Activated CD4-positive, alpha-beta T cell treated with anti-CD3 and anti-CD28 coated beads, Interleukin-2, amount 50 U/mL, for 16 hours (primary cell): ENCODE measurements at regions not wholly inside any gene's neighbourhood (a gene's known extent, or its start where the extent isn't known, plus 50 kb on each side); places are given as distances from the start of the nearest gene placed in this dataset.
"Not testable (repeated sequence)": the region's sequence is repeated elsewhere in the genome, so short reads cannot be mapped to it uniquely, and the experiment has no call there.

Experiments
- DNase-seq: peaks from one replicate; pipeline ENCODE4 v3.0.0-alpha.2; 2020

DNA sequence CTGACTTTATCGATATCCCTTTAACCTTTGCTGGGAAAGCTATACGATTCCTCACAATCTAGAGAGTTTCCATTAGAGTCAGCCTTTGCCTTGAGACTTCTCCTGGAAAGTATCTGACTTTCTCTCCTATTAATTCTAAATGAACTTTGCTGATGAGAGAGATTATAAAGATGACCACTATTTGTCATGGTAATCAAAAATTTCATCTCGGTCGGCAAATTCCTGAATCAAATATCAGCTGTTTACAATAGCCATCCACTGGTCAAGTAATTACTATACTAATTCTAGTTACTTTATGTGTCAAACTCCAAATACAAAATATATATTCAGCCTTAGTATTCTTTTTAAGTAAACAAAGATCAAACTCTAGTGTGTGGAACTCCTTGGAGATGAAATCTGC, 164.4 kb upstream of the ITGA1 start:
- no peak for DNase-seq

DNA sequence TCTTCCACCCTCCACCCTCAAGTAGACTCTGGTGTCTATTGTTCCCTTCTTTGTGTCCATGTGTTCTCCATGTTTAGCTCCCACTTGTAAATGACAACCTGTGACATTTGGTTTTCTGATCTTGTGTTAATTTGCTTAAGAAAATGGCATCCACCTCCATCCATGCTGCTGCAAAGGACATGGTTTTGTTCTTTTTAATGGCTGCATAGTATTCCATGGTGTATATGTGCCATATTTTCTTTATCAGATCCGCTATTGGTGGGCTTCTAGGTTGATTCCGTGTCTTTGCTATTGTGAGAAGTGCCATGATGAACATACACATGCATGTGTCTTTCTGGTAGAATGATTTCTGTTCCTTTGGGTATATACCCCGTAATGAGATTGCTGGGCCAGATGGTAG, 163.4 kb upstream of the ITGA1 start:
- no peak for DNase-seq

DNA sequence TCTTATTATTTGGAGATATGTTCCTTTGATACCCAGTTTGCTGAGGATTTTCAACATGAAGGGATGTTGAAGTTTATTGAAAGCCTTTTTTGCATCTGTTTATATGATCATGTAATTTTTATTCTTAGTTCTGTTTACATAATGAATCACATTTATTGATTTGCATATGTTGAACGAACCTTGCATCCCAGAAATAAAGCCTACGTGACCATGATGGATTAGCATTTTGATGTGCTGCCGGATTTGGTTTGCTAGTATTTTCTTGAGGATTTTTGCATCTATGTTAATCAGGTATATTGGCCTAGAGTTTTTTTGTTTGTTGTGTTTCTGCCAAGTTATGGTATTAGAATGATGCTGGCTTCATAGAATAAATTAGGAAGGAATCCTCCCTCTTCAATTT, 161.4 kb upstream of the ITGA1 start:
- DNase-seq, result no peak

DNA sequence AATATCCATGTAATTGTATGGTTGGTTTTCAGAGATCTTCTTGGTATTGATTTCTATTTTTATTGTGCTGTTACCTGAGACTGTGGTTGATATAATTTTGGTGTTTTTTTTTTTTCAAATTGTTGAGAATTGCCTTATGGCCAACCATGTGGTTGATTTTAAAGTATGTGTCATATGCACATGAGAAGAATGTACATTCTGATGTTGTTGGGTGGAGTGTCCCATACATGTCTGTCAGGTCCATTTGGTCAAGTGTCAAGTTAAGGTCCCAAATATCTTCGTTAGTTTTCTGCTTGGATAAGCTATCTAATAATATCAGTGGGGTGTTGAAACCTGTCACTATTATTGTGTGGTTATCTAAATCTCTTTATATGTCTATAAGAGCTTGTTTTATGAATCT, 160.0 kb upstream of the ITGA1 start:
- no peak for DNase-seq

DNA sequence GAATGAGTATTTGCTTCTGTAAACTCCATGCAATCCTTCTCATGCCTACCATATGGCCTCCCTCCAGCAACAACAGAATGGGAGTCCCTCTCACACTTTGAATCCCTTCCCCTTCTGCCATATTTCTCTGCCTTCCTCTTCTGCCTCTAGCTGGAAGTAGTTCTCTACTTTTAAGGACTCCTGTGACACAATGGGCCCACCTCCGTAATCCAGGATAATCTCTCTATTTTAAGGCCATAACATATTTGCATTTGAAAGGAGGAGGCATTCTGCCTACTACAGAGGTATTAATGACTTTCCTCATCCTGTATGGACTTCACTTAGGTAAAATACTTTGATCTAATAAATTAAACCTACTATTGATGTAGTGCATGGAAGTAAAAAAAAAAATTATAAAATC, 155.4 kb upstream of the ITGA1 start:
- no peak for DNase-seq

DNA sequence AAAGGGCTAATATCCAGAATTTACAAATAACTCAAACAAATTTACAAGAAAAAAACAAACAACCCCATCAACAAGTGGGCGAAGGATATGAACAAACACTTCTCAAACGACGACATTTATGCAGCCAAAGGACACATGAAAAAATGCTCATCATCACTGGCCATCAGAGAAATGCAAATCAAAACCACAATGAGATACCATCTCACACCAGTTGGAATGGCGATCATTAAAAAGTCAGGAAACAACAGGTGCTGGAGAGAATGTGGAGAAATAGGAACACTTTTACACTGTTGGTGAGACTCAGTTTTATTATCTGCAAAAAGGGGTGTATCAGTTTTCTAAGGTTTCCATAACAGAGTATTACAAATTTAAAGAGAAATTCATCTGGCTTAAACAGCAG, 153.5 kb upstream of the ITGA1 start:
- not testable (repeated sequence) for DNase-seq

DNA sequence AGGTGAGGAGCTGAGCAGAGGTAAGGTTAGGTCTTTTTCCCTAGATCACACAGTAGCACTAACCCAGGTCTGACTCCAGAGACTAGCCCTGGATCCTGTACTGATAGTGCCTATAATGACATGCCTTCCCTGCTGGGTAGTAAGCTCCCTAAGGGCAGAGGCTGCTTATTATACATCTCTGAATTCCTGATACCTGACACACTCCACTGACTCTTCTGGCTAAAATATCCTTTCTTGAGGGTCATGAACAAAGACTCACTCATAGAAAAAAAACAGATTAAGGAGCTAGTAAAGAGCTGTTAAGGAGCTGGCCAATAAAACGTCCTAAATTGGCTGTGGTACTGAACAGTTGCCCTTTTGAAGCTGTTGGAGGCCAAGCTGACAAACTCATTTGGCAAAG, 149.0 kb upstream of the ITGA1 start:
- DNase-seq, result no peak

DNA sequence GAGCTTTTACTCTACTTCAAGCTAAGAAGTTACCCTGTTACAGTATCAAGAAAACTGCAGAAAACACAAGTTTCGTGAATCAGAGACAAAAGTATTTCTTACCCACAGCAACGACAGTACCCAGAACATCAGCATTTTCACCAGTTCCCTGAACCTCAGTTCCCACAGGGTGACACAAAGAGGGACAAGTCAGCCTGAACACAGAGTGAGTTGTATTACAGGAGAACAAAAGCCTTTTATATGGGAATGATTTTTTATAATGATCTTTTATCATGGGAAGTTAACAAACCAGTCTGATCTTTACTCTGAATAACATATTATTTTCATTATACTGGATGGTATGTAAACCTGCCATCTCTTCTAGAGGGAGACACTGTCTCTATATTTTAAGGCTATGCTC, 139.0 kb upstream of the ITGA1 start:
- no peak for DNase-seq

DNA sequence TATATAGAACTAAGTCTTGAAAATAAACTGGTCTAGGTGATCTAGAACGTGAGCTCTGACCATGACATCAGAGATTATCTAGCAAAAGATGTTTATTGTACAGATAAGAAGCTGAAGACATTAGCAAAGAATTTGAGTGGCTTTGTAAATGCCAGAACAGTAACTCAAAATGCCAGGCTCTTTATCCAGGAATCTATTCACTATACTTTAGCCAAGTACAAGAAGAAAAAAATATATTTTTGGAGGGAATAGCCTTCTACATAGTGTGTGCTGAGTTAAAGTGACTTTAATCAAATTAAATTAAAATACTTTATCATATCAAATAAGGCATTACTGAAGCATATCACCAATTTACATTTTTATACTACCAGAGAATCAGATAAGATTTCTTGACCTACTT, 132.6 kb upstream of the ITGA1 start:
- DNase-seq, result no peak

DNA sequence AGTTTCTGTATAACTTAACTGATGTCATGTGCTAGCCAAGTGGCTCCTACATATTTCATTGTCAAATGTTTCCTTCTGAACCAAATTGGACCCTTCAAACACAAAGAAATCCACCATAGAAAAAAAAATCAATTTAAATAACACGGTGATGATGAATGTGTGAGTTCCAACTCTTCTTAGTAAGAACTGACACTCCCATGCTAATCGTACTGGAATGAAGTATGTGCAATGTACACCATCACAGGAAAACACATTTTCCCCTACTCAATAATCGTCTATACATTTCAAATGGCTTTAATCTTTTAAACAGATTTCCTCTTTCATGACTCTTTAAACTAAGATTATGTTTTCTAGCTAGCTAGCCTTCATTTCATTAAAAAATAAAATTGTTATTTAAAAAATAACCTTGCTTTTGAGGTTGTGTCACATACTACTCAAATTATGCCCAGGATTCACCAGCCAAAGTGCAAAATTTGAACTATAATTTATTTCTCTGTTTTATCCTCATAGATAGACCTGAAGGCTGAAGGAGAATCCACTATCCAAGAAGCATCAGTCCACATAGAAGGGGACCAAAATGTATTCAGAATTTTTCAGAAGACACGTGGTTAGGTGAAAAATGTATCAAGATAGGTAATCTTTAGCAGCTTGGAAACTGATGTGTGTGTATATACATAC, 131.0 kb upstream of the ITGA1 start:
- DNase-seq, result no peak

DNA sequence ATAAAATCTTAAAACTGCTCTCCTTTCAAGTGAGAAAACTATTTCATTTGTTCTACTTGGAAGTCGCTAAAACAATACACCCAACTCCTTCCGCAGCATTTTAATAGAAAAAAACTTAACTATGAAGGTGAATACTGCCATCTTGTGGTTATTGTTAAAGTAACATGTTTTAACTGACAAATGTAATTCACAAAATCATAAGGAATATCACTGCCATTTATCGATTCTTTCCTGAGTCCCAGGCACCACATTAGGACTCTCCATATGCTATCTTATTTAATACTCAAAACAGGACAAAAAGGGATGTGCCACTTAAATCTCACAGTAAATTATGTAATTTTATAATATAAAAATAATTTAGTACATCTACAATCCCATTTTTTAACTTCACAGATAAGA, 130.5 kb upstream of the ITGA1 start:
- peak; percentile 40 for DNase-seq

DNA sequence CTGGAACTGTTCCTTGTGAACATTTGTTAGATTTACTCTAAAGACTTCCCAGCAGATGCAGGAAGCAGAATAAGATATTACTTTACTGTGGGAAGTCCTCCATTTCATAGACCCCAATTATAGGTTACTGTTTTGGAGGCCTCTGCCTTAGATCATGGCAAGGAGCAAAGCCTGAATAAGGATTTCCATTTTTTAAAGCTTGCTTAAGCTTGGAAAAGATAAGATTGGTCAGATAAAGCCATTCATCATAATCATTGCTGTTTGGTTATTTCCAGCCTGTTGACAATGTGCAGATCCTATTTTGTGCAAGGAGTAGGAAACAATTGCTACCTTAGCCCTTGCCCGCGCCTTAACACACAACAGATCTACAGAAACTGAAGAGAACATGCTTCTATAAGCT, 129.5 kb upstream of the ITGA1 start:
- DNase-seq, result no peak

DNA sequence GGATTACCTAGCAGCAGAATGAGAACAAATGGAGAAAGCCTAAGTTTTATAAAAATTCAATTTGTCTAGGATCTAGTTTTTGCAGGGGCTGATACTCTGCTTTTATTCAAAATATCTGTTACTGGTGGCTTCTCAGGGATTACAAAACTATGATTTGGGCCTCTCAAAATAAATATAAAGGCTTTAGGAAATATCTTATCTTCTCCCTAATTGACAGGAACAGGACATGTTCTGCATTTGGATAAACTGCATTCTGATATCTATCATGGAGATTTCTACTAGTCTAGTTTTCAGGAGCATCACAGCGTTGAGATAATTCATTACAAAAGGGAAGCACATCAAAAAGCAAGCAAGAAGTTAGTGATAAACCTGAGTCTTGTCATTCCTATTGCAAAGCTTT, 127.1 kb upstream of the ITGA1 start:
- DNase-seq, result no peak

DNA sequence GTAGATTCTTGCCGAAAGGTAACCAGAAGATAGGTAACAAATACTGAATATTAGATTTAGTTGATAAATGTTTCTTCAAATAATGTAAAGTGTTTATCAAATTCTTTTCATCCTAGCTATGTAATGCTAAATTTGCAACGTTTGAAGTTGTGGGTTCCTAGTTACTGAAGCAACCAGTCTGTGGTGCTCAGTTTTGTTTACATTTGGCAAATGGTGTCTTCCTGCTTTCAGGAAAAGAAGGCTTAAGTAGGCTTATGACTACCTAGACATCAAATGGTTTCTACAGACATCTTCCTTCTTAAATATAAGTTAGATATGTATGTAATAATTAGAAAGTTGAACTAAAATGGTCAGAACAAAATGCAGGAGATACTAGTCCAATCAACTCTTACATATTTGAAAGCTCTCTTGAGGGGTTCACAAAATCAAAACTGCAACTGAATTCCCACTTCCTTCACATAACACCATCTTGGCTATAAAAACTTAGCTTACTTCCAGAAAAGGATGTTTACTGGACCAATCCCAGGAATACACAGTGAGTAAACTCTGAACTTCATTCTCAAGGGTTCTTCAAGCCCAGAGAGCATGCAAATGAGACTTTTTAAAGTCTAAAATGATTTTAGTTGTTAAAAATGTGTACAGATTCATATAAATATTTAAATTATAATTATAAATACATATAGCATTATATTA, 125.7 kb upstream of the ITGA1 start:
- no peak for DNase-seq

DNA sequence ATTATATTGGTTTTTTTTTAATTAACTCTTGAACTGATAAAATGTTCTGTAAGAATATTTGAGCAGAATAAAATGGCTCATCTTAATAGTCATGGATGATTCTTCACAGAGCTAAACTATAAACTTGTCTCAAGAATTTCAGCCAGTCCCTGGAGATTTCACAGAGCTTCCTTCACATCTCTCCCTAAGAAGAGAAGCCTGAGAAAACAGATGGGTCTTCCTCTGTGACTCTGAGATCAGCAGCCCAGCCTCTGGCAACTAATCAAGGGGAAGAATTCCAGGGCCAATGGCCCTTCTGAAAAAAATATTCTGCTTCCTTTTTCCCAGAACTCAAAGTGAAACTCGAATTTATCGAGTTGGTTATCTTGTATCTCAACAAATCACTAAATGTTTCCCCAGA, 122.2 kb upstream of the ITGA1 start:
- no peak for DNase-seq

DNA sequence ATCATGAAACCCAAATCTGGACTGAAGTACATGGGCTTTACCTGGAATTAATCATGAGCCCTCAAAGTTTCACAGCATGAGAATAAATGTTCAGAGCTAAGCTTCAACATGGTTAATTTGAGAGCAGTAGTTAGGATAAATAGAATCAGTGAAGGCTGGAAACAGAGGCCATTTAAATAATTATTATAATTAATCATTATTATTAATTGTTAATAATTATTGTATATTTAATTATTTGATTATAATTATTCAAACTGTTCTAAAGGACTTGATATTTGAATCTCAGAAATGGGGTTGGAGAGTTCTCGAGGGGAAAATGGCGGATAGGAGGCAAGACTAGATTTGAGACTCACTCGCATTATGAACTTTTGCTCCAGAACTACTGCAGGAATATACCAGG, 119.6 kb upstream of the ITGA1 start:
- no peak for DNase-seq

DNA sequence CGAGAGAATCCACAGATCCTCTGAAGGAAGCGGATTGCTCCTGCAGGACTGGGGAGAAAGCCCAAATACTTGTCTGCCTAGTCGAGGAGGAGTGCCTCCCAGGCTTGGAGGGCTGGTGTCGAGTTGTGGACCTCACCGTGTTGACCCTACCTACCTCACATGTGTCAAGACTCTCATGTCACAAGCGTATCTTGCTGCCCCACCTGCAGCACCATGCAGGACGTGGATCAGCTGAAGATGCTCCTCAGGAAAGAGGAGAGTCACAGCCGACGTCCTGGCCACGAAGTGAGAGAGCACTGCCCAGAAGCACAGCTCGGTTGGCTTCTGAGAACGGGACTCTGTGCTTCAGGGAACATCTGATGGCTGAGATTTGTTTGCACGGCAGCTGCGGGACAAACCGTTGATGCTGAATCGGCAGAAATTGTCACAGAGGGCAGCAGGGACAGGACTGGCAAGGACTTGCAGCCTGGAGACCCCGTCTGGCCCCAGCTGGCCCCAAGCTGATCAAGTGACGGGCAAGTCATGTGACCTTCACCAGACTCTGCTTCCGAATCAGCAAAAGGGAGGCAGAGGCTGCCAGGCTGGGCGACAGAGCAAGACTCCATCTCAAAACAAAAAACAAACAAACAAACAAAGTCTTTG, 119.1 kb upstream of the ITGA1 start:
- DNase-seq, result no peak

DNA sequence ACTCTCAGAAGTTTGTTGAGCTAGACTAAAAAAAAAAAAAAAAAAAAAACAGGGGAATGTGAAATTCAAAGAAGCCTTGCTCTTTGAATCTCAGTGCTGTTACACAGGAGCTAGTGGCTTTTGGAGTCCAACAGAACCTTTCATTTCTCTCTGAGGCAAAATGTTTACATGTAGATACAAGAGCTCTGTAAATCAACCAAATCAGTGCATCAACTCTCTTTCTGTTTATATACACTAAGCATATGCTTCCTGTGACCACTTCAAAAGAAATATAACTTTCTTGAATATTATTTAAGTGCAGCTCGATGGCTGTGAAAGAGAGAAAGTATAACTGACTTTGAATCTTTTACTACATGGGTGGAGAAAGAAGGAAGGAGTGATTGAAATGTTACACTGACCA, 115.3 kb upstream of the ITGA1 start:
- no peak for DNase-seq

DNA sequence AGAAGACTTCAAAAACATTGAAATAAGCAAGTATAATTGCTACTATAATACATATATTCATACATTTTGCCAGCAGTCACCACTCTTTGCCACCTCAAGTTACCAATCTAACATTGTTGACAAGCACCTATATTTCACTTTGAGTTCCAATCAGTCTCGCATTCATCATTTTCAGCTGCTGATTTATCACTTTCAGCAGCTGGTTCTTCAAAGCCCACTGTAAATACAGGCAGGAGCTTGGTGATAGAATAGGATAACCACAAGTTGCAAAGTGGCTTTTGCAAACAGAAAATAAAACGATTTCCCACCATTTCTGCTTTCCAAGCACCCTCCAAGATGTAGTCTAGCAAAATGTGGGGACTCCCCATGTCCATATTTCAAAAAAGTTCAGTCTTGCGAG, 114.2 kb upstream of the ITGA1 start:
- DNase-seq, result no peak

DNA sequence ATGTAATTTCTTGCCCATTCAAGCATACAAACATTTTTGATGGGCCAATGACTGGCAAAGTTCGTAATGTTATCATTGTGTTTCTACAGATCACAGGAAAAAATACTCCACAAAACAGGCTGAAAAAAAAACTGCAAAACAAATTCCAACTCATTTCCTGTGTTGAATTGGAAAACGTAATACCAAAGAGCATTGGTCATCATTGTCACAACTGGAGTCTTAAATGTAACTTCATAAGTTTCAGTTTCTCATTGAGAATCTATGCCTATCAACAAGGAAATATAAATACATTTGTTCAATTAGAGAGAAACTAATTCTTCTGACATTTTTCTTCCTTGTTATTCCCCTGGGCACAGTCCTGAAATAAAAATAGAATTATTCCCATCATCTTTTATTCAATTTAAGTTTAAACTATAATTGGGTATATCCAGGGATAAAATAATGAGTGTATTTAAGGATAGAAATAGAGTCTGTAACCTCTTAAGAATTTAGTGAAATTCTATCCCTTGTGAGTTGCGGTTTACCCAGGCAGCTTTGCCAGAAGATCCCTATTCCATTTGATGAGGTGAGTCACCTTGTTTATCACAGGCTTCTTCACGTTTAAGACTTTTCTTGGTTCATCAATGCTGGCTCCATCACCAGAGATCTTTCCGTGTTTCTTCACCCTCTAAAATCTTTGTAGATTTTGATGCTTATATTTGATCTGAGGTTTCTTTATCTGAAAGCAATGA, 112.7 kb upstream of the ITGA1 start:
- no peak for DNase-seq

DNA sequence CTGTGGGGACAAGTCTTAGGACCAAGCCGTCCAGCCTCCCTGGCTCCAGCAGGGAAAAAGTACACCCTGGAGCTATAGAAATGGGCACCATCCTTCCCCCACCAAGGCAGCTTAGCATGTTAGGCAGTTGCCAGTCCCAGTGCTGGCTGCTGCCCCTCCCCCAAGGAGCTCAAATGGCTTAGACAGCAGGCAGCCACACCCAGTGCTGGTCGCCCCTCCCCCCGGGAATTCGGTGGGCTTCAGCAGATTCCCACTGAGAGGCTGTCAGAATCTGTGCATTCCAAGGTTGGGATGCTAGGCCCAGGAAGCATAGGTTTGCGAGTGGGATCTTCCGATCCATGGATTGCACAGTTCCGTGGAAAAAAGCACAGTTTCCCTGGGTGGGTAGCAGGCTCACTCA, 105.2 kb upstream of the ITGA1 start:
- DNase-seq, result no peak

DNA sequence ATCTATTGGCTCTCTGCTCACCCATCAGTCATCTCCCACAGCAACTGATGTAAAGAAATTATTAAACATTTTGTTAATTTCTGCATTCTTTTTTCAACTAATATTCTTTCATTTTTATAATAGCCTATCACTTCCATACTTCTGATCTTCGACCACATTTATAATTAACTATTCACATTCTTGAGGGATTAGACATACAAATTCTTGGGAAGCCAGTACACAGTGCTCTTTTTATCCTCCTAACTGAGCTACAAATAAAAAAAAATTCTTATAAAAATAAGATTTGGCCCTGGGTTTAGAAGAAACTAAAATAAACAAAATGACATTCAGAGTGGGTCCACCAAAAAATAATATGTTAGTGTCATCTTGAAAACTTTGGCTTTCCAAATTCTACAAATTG, 103.7 kb upstream of the ITGA1 start:
- DNase-seq, result no peak

DNA sequence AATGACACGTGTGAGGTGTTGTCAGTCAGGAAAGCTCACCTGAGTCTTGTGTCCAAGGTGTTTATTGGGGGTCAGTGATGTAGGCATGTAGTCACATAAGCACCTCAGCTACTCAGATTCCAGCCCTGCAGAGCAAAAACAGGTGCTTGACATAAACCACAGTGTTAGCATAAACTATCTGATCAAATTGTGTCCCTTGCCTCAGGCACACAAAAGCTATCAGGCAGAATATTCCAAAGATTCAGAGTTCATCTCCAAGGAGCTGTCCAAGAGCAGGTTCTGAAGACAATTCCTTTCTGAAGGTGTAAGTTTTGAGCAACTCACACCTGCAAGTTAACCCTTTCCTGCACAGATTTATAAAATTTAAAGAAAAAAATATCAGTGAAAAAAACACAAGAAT, 102.2 kb upstream of the ITGA1 start:
- no peak for DNase-seq

DNA sequence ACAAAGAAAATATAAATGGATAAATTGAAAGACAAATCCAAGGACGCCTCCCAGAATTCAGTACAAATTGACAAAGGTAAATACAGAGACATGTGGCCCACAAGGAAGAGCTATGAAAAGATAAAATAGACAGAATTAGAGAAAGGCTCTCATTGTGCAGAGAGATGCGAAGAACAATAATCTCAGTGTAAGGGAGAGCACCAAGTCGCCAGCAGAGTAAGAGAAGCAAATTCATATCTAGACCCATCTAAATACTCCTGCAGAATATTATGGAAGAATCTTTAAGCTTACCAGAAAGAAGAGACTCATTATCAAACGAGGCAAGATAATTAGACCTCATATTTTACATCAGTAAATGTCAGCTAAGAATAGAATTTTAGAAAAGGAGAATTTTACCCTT, 101.7 kb upstream of the ITGA1 start:
- DNase-seq, result no peak
